Brain microvascular endothelial cell (primary cell): ENCODE measurements at regions not wholly inside any gene's neighbourhood (a gene's known extent, or its start where the extent isn't known, plus 50 kb on each side); places are given as distances from the start of the nearest gene placed in this dataset.

ENCODE experiments used
- DNase-seq: peaks from one replicate; pipeline ENCODE4 v3.0.0-alpha.2; 2020
- H3K27ac ChIP-seq: fragments of 250-450 bp; sonication (Bioruptor Pico); 2 replicates; pipeline ENCODE4 v1.5.1; 2020; ENCODE audit warnings: mild to moderate bottlenecking, moderate library complexity
- H3K27me3 ChIP-seq: fragments of 250-450 bp; sonication (Bioruptor Pico); replicated peaks from 2 replicates; pipeline ENCODE4 v1.5.1; 2020; ENCODE audit warnings: mild to moderate bottlenecking
- H3K36me3 ChIP-seq: fragments of 250-450 bp; sonication (Bioruptor Pico); replicated peaks from 2 replicates; pipeline ENCODE4 v1.5.1; 2020; ENCODE audit warnings: mild to moderate bottlenecking
- H3K4me3 ChIP-seq: 2 replicates; pipeline ENCODE4 v1.5.1; 2011; ENCODE audit warnings: low read depth, mild to moderate bottlenecking, control low read depth, low read length, moderate library complexity
- in situ Hi-C: cut with HindIII; loops from 2 replicates; pipeline ENCODE4 v1.10.0; 2017; ENCODE audit warnings: low sequenced_read_pairs, low pct_ligation_motif_present
- TF ChIP-seq, protein P1 (sequence below): IDR thresholded peaks from 2 replicates; pipeline ENCODE4 v1.5.1; 2011; ENCODE audit warnings: low read depth, mild to moderate bottlenecking, moderate library complexity, low read length, control low read depth, inconsistent platforms; ENCODE audit errors: missing control alignments

- Histone ChIP-seq H3K27ac (no peak overlapping the region), H3K27me3 (no peaks in the 10 kb centered on the region), H3K36me3 (no peaks in the 10 kb centered on the region), H3K4me3 (no peak overlapping the region)
- TF ChIP-seq, protein P1, sequence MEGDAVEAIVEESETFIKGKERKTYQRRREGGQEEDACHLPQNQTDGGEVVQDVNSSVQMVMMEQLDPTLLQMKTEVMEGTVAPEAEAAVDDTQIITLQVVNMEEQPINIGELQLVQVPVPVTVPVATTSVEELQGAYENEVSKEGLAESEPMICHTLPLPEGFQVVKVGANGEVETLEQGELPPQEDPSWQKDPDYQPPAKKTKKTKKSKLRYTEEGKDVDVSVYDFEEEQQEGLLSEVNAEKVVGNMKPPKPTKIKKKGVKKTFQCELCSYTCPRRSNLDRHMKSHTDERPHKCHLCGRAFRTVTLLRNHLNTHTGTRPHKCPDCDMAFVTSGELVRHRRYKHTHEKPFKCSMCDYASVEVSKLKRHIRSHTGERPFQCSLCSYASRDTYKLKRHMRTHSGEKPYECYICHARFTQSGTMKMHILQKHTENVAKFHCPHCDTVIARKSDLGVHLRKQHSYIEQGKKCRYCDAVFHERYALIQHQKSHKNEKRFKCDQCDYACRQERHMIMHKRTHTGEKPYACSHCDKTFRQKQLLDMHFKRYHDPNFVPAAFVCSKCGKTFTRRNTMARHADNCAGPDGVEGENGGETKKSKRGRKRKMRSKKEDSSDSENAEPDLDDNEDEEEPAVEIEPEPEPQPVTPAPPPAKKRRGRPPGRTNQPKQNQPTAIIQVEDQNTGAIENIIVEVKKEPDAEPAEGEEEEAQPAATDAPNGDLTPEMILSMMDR, result no peak
- no peak for DNase-seq
- in situ Hi-C loops, result no loop called here
Measured at GRCh38 chr2:239870863-239871262, 154.3 kb downstream of the NDUFA10 start.

- Histone ChIP-seq H3K36me3 (no peaks in the 10 kb centered on the region), H3K27ac (no peak overlapping the region), H3K27me3 (no peaks in the 10 kb centered on the region), H3K4me3 (no peak overlapping the region)
- TF ChIP-seq, protein P1, result no peak
- DNase-seq, result no peak
- in situ Hi-C loops, result no loop called here
Measured at GRCh38 chr2:239870276-239870675, 154.9 kb downstream of the NDUFA10 start.

DNA sequence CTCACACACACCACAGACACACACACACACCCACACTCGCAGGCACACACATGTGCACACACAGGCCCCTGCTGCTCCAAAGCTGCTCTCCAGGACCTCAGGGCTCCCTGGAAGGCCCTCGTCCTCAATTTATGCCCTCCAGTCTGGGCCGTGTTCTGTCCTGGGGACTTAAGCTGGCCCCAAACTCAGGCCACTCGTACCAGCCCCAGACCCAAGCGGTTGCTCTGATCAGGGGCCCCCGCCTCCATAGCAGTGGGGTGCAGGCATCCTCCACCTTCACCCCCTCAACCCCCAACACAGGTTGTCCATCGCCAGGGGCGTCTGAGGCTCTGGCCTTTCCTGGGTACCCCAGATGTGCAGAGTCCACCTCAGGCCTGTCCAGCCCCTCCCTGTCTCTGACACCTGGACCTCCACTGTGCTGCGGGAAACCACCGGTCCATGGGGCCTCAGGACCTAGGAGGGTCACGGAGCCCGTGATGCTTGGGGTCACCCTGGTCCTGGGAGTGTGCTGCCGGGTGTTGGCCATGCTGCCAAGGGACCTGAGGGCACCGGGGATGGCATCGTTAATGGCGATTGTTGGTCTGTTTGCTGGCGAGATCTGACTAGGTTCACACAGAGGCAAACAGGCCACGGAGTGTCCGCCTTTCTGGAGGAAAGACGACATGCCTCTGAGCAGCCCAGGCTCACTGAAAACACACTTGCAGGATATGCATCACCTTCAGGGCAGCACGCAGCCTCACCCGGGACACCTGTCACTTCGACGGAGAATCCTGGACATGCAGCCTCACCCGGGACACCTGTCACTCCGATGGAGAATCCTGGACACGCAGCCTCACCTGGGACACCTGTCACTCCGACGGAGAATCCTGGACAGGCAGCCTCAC, 155.6 kb downstream of the NDUFA10 start:
- in situ Hi-C loops, result no loop called here
- DNase-seq, result no peak

GRCh38 chr2:239868556-239869181, 156.5 kb downstream of the NDUFA10 start:
- Histone ChIP-seq H3K27me3 (no peaks in the 10 kb centered on the region), H3K4me3 (no peak overlapping the region), H3K36me3 (no peaks in the 10 kb centered on the region), H3K27ac (no peak overlapping the region)
- in situ Hi-C loops, result no loop called here
- TF ChIP-seq, protein P1, result no peak
- DNase-seq, result no peak

More for the DNA sequence above, 155.6 kb downstream of the NDUFA10 start:
- Histone ChIP-seq H3K4me3 (no peak overlapping the region), H3K36me3 (no peaks in the 10 kb centered on the region), H3K27ac (no peak overlapping the region), H3K27me3 (no peaks in the 10 kb centered on the region)
- TF ChIP-seq, protein P1, result no peak

- Histone ChIP-seq H3K27me3 (no peaks in the 10 kb centered on the region), H3K4me3 (no peak overlapping the region), H3K27ac (no peak overlapping the region), H3K36me3 (no peaks in the 10 kb centered on the region)
- DNase-seq, result no peak
- in situ Hi-C loops, result no loop called here
- TF ChIP-seq, protein P1, result no peak
Measured at GRCh38 chr2:239866778-239867177, 158.4 kb downstream of the NDUFA10 start.
